Nephron progenitor cell (in vitro differentiated cells): ENCODE measurements at regions not wholly inside any gene's neighbourhood (a gene's known extent, or its start where the extent isn't known, plus 50 kb on each side); places are given as distances from the start of the nearest gene placed in this dataset.
"Not testable (repeated sequence)": the region's sequence is repeated elsewhere in the genome, so short reads cannot be mapped to it uniquely, and the experiment has no call there.

Source experiments
- DNase-seq: peaks from one replicate; pipeline ENCODE4 v3.0.0; 2021
- H3K27ac Mint-ChIP-seq: 2 replicates; pipeline ENCODE4 v1.8.0; 2021; ENCODE audit warnings: mild to moderate bottlenecking, moderate library complexity, mixed read lengths
- H3K27me3 Mint-ChIP-seq: 2 replicates; pipeline ENCODE4 v1.8.0; 2021; ENCODE audit warnings: mild to moderate bottlenecking, low read depth, mixed read lengths; ENCODE audit not compliant: poor library complexity
- H3K36me3 Mint-ChIP-seq: 2 replicates; pipeline ENCODE4 v1.8.0; 2021; ENCODE audit warnings: low read depth, mixed read lengths
- H3K4me1 Mint-ChIP-seq: 2 replicates; pipeline ENCODE4 v1.8.0; 2021; ENCODE audit warnings: mixed read lengths
- H3K4me3 Mint-ChIP-seq: 2 replicates; pipeline ENCODE4 v1.8.0; 2021; ENCODE audit warnings: mild to moderate bottlenecking, moderate library complexity, mixed read lengths
- H3K9me3 Mint-ChIP-seq: 2 replicates; pipeline ENCODE4 v1.8.0; 2021; ENCODE audit warnings: mild to moderate bottlenecking, moderate library complexity, mixed read lengths
- TF ChIP-seq, protein P1 (sequence below): fragments of 200-600 bp; sonication (generic); IDR thresholded peaks from 2 replicates; pipeline ENCODE4 v1.5.0; 2021; ENCODE audit warnings: antibody characterized with exemption

DNA sequence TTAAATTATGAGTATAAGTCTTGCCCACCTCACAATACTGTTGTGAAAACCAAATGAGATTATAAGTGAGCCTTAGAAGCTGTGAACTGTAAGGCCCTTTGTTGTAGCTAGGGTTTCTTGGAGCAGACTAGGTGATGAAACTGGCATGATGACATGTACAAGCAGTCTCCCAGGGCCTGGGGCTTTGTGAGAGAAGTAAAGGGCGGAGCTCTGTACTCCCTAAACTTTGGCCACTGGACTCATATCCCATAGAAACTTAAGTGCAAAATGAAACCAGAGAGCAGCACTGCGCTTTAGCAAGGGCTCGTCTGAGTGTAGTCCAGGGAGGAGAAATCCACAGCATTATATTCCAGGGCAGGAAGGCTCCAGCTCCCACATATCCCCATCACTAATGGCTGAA, 385.6 kb upstream of the FGF16 start:
- TF ChIP-seq, protein P1, sequence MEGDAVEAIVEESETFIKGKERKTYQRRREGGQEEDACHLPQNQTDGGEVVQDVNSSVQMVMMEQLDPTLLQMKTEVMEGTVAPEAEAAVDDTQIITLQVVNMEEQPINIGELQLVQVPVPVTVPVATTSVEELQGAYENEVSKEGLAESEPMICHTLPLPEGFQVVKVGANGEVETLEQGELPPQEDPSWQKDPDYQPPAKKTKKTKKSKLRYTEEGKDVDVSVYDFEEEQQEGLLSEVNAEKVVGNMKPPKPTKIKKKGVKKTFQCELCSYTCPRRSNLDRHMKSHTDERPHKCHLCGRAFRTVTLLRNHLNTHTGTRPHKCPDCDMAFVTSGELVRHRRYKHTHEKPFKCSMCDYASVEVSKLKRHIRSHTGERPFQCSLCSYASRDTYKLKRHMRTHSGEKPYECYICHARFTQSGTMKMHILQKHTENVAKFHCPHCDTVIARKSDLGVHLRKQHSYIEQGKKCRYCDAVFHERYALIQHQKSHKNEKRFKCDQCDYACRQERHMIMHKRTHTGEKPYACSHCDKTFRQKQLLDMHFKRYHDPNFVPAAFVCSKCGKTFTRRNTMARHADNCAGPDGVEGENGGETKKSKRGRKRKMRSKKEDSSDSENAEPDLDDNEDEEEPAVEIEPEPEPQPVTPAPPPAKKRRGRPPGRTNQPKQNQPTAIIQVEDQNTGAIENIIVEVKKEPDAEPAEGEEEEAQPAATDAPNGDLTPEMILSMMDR, result no peak
- H3K4me3 Mint-ChIP-seq, result no peak overlapping the region
- no peak overlapping the region for H3K27ac Mint-ChIP-seq
- DNase-seq, result no peak
- no peaks in the 10 kb centered on the region for H3K36me3 Mint-ChIP-seq
- H3K4me1 Mint-ChIP-seq, result no peaks in the 10 kb centered on the region
- no peaks in the 10 kb centered on the region for H3K27me3 Mint-ChIP-seq
- peaks cover 75% of the 10 kb centered on the region for H3K9me3 Mint-ChIP-seq

- TF ChIP-seq, protein P1, result no peak
- Mint-ChIP-seq H3K4me1 (no peaks in the 10 kb centered on the region), H3K27ac (peak overlapping the region; percentile 72), H3K27me3 (no peaks in the 10 kb centered on the region), H3K9me3 (peaks cover 81% of the 10 kb centered on the region), H3K36me3 (no peaks in the 10 kb centered on the region), H3K4me3 (no peak overlapping the region)
- no peak for DNase-seq
Measured at GRCh38 chrX:77065896-77066295, 381.3 kb upstream of the FGF16 start.

DNA sequence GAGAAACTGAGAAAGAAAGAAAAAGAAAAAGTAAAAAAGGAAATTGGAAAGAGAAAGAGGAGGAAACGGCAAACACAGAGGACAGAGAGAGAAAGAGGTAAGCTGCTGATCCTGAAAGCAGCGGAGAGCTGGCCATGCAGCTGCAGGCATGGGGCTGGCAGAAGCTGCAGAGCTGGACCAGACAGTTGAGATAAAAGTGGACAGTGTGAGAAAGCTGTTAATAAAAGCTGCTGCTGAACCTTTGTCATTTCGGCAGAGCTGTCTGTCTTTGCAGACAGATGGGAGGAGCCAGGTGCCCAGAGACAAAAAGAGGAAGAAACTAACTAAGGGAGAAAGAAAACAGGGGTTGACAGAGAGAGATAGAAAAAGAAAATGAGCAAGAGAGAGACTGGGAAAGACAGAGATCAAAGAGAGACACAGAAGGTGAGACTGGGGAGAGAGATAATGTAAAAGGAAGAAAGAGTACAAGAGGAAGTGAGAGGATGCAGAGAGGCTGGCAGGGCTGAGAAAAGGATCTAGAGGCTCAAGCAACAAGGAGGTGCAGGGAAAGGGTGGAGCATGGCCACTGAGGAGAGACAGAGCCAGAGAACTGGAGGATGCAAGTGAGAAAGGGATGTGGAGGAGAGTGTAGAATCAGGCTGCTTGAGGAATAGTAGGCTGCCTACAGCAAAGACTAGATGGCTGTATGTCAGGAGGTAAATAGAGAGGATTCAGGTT, 376.8 kb upstream of the FGF16 start:
- H3K9me3 Mint-ChIP-seq, result peaks cover 82% of the 10 kb centered on the region
- no peak overlapping the region for H3K27ac Mint-ChIP-seq
- DNase-seq, result no peak

GRCh38 chrX:77076896-77077295, 370.3 kb upstream of the FGF16 start:
- Mint-ChIP-seq H3K27me3 (no peaks in the 10 kb centered on the region), H3K4me1 (no peaks in the 10 kb centered on the region), H3K9me3 (peaks cover 94% of the 10 kb centered on the region), H3K27ac (no peak overlapping the region), H3K4me3 (no peak overlapping the region), H3K36me3 (no peaks in the 10 kb centered on the region)
- TF ChIP-seq, protein P1, result no peak
- no peak for DNase-seq

More for the DNA sequence above, 376.8 kb upstream of the FGF16 start:
- H3K36me3 Mint-ChIP-seq, result no peaks in the 10 kb centered on the region
- H3K4me1 Mint-ChIP-seq, result no peaks in the 10 kb centered on the region
- TF ChIP-seq, protein P1, result no peak
- no peak overlapping the region for H3K4me3 Mint-ChIP-seq
- H3K27me3 Mint-ChIP-seq, result no peaks in the 10 kb centered on the region

GRCh38 chrX:77081237-77081636, 366.0 kb upstream of the FGF16 start:
- H3K4me1 Mint-ChIP-seq, H3K27me3 Mint-ChIP-seq, H3K36me3 Mint-ChIP-seq, H3K27ac Mint-ChIP-seq, DNase-seq, H3K4me3 Mint-ChIP-seq: not testable (repeated sequence)
- peaks cover 90% of the 10 kb centered on the region for H3K9me3 Mint-ChIP-seq

- H3K27ac Mint-ChIP-seq, result no peak overlapping the region
- H3K27me3 Mint-ChIP-seq, result peaks cover 3% of the 10 kb centered on the region
- H3K36me3 Mint-ChIP-seq, result no peaks in the 10 kb centered on the region
- TF ChIP-seq, protein P1, result no peak
- no peak for DNase-seq
- no peaks in the 10 kb centered on the region for H3K4me1 Mint-ChIP-seq
- no peak overlapping the region for H3K4me3 Mint-ChIP-seq
- peaks cover 92% of the 10 kb centered on the region for H3K9me3 Mint-ChIP-seq
Measured at GRCh38 chrX:77085372-77085771, 361.8 kb upstream of the FGF16 start.
